GM18511 (cell line): ENCODE measurements at regions not wholly inside any gene's neighbourhood (a gene's known extent, or its start where the extent isn't known, plus 50 kb on each side); places are given as distances from the start of the nearest gene placed in this dataset.
A peak's percentile ranks its signal among the peaks of the same experiment; 100 is the strongest.

Experiments
- ATAC-seq: cut with Tn5 transposase; IDR thresholded peaks from one replicate; pipeline ENCODE4 v1.9.1; 2021; ENCODE audit warnings: mild to moderate bottlenecking, moderate library complexity; ENCODE audit not compliant: unreplicated experiment

- no peak for ATAC-seq
Observed at GRCh38 chr18:72368308-72368707, 175.8 kb downstream of the CBLN2 start.

- ATAC-seq, result no peak
Observed at GRCh38 chr18:72360634-72361033, 183.5 kb downstream of the CBLN2 start.

GRCh38 chr18:72342933-72343332, 201.2 kb downstream of the CBLN2 start:
- ATAC-seq, result no peak

- ATAC-seq, result no peak
Observed at GRCh38 chr18:72339976-72340375, 204.2 kb downstream of the CBLN2 start.

- ATAC-seq, result no peak
Observed at GRCh38 chr18:72336786-72337185, 207.4 kb downstream of the CBLN2 start.

GRCh38 chr18:72329533-72329932, 214.6 kb downstream of the CBLN2 start:
- ATAC-seq, result no peak

- ATAC-seq, result peak; percentile 64
Observed at GRCh38 chr18:72325307-72325706, 218.8 kb downstream of the CBLN2 start.

- no peak for ATAC-seq
Observed at GRCh38 chr18:72324677-72325076, 219.5 kb downstream of the CBLN2 start.

GRCh38 chr18:72316497-72316896, 227.6 kb downstream of the CBLN2 start:
- no peak for ATAC-seq

- peak; percentile 54 for ATAC-seq
Observed at GRCh38 chr18:72283148-72283925, 260.8 kb downstream of the CBLN2 start.

GRCh38 chr18:72273025-72273424, 271.1 kb downstream of the CBLN2 start:
- ATAC-seq, result no peak

- ATAC-seq, result no peak
Observed at GRCh38 chr18:72261590-72261989, 282.6 kb downstream of the CBLN2 start.

- no peak for ATAC-seq
Observed at GRCh38 chr18:72246076-72246475, 298.1 kb downstream of the CBLN2 start.

GRCh38 chr18:72235422-72235821, 308.7 kb downstream of the CBLN2 start:
- ATAC-seq, result no peak

- no peak for ATAC-seq
Observed at GRCh38 chr18:72233106-72233505, 311.0 kb downstream of the CBLN2 start.

- ATAC-seq, result no peak
Observed at GRCh38 chr18:72232644-72233043, 311.5 kb downstream of the CBLN2 start.

- no peak for ATAC-seq
Observed at GRCh38 chr18:72225958-72226357, 318.2 kb downstream of the CBLN2 start.

GRCh38 chr18:72223733-72224132, 320.4 kb downstream of the CBLN2 start:
- no peak for ATAC-seq

- ATAC-seq, result no peak
Observed at GRCh38 chr18:72208920-72209676, 335.0 kb downstream of the CBLN2 start.

- no peak for ATAC-seq
Observed at GRCh38 chr18:72207280-72207679, 336.9 kb downstream of the CBLN2 start.

- ATAC-seq, result no peak
Observed at GRCh38 chr18:72206814-72207213, 337.3 kb downstream of the CBLN2 start.

GRCh38 chr18:72201032-72201431, 343.1 kb downstream of the CBLN2 start:
- ATAC-seq, result peak; percentile 90
